ENCODE measurements at regions not wholly inside any gene's neighbourhood (a gene's known extent, or its start where the extent isn't known, plus 50 kb on each side); places are given as distances from the start of the nearest gene placed in this dataset.

DNA sequence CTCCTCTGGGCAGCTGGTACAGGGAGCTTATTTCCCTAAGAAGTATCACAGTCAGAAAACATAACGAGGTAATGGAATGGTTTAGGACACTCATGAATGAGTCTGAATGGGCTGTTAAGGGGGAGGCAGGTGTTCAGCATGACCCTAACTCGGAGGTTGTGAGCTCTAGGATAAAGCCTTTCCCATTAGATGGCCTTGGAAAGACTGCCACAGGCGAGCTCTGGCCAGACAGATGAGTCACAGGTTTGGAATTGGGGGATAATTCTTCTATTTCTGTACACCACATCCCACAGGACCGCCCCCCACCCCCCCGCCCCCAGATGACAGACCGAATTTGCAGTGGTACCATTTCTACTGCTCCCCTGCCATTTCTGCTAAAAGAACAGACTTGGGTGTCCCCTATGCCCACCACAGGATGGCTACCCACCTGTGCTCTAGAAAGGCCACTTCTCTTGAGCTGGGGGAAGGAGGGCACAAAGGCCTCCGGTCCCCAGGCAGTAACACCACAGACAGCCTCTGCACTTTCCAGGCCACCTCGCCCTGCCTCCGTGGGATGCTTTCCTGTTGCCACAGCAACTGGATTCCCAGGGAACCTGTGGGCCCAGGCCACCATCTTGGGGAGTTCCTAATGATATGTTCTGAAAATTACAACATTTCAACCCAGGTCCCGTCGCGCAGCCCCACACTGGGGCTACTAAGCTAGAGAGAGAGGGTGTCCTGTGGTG is 76.7 kb downstream of the TRIM29 start:
- DNase-seq (ENCODE audit: low read depth): peak; percentile 44

DNA sequence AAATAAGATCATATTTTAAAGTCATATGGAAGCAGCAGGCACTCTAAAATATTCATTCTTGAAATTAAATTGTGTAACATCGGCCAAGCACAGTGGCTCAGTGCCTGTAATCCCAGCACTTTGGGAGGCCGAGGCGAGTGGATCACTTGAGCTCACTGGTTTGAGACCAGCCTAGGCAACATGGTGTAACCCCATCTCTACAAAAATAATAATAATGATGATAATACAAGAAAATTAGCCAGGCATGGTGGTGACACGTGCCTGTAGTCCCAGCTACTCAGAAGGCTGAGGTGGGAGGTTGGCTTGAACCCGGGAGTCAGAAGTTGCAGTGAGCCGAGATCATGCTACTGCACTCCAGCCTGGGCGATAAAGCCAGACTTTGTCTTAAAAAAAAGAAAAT is 77.4 kb downstream of the TRIM29 start:
- DNase-seq (ENCODE audit: low read depth): no peak

DNA sequence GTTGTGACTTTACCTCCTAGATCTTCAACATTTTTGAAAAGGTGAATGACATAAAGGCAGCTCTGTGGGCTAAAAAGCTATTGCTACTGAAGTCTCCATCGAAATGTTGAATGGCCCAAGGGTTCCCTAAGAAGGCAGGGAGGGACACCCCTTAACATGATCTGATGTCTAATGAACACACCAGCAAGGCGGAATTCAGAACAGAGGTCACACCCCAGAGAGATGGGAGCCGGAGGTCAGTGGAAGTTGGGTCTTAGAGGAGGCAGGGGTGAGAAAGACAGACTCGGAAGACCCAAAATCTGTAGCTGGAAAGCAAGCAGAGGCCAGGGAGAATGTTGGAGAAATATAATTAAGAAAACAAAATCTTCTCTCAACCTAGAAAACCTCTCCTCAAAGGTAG is 79.0 kb downstream of the TRIM29 start:
- DNase-seq (ENCODE audit: low read depth): no peak

DNA sequence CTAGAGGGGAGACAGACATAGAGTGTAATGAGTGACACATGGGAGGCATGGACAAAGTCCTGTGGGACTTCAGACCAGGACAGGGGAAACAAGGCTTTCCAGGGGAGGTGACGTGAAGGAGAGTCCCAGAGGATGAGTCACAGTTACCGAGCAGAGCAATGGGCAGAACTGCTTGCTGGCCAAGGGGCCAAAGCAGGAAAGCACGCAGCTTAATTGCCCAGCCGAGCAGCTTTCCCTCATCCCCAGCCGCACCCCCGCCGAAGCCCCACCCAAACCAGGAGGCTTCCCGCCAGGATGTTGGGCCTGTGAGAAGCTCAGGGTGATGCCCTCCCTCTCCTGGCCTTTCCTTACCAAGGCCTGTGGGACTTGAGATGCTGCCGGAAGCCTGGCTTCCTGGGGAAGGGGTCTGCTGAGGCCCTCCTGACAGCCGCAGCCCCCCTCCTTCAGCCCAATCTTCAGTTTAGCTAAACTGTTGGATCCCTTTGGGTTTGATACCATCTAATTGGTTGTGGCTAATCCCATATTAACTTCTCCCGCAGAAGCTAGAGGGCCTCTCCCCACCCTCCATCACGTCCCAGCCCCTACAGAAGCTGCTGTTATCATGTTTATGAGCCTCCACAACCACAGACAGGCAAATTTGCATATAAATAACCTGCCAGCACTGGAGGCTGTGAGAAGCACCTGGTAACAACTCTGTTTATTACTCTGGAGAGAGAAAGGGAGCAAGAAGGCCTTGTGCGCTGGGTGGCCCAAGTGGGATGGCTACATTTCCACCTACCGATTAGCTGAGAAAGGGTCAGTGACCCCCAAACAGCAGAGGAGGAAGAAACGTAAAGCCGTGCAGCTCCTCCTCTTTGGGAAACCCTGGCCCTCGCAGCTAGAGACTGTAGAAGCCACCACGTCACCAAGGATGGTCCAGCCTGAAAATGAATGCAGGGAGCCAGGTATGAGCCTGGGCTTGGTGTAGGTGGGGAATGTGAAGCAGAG is 80.0 kb downstream of the TRIM29 start:
- peak; percentile 57 for DNase-seq (ENCODE audit: low read depth)

DNA sequence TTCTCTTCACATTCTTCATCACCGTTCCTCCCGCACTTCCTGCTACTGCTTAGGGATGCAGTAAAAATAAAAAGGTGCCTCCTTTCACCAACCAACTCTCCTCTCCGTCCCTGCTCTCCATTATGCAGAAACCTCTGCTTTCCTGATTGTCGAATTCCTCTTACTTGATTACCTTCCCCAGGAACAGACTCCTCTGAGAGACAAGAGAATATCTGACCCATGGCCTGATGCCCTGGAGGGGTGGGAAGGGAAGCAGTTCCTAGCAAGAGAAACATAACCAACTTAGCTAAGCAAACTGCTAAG is 80.9 kb downstream of the TRIM29 start:
- DNase-seq (ENCODE audit: low read depth): no peak

DNA sequence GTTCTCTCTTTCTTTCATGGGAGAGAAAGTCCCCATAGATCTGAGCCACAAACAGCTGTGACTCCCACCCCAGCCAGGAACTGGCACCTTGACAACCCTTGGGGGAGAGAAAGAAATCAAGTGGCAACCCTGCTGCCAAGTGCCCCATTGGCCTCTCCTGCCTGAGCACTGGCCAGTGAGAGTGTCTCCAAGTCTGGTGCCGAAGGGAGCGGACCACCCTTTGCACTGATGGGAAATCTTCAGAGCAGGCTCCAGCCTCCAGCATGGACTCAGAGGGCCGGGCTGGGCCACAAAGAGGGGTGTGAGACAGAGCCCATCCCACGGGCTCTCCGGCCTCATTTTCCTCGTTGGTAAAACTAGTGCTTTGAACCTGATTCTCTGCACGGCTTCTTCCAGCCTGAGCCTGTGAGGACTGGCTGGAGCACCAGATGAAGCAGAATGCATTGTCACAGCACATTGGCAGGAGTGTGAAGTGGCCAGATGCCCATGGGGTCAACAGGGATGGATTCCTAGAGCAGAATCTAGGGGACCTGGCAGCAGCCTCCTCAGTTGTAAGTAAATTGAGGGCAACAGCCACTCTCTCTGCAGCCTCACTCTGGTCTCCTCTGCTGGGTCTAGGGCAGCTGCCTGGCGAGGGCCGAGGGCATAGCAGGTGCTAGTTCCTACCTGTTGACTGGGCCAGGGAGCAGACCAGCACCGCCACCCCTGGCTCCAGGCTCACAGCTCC is 81.4 kb downstream of the TRIM29 start:
- no peak for DNase-seq (ENCODE audit: low read depth)

DNA sequence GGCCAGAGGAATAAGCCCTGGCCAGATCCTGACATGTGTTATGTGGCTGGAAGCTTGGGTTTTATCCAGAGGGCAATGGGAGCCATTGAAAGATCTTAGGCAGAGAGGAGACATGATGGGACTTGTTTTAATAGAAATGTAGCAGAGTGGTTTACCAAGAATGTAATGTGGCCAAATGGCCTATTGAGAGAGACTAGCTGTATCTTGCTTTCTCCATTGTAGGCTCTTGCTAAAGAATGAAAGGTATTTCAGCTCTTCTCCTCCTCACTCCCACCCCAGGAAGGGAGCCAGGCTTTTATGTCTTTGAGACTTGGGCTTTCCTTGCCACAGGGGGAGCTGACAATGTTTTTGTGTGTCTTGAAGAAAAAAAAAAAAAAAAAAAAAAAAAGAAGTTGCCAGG is 82.3 kb downstream of the TRIM29 start:
- DNase-seq (ENCODE audit: low read depth): no peak

DNA sequence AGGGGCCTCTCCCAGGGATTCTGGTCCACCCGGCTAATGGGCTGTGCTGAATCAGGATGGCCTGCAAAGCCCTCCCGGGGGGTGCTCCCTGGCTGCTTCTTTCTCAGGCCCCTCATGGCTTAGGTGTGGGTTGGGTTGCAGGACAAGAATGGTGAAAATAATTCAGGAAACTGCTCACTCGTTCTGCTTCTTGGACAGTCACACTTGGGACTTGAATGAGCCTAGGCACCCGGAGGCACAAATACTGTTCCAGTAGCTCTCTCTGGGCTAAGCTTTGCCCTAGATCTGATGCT is 83.2 kb downstream of the TRIM29 start:
- no peak for DNase-seq (ENCODE audit: low read depth)

DNA sequence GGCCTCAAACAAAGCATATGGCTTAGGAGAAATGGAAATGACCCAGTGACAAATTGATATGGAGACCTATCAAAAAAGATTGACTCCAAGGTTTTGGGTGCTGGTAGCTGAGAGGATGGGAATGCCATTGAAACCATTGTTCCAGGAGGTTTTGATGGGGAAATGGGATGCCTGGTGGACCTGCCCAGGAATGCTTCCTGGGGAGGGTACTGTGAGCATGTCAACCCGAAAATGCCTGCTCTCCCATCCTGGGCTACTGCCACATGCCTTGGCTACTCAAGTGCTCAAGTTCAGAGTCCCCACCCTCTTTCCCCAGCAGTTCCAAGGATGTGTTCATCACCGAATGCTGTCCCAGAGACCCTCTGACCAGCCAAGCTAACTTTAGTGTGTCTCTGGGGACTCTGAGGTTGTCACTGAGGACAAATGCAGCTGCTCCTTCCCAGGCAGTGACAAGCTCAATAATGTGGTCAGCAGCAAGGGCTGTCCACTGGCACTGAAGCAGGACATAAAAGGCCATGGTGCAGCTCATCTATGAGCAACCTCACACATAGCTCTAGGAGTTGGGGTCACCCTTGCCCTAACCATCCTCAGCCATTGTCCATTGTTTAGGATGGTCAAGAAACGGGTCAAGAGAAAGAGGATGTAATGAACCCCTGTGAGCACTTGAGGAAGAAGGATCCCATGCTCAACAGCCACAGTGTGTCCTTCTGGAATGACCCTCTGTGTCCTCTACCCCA is 83.7 kb downstream of the TRIM29 start:
- no peak for DNase-seq (ENCODE audit: low read depth)

DNA sequence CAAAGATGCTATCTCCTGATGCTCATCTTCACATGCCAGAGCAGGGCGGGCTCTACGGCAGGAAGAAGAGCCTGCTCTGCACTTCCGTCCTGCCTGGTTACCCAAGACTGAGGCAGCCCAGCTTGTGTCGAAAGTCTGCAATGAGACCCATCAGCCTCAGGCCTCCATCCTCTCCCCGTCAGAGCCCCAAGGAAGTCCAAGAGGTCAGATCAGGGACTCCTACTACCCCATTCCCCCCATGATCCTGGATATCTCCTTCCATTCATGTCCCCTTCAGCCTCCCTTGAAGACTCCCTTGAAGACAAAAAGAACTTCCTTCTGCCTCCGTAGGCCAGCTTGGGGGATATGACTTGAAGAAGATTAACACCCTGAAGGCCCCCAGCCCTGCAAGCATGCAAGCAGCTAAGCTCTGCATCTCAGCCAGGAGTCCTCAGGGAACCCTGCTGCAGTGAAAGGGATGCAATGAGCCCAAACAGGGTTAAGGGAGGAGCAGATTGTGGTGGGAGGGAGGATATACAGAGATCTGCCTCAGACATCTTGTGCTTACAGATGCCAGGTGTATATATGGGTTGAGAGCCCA is 85.6 kb downstream of the TRIM29 start:
- no peak for DNase-seq (ENCODE audit: low read depth)

DNA sequence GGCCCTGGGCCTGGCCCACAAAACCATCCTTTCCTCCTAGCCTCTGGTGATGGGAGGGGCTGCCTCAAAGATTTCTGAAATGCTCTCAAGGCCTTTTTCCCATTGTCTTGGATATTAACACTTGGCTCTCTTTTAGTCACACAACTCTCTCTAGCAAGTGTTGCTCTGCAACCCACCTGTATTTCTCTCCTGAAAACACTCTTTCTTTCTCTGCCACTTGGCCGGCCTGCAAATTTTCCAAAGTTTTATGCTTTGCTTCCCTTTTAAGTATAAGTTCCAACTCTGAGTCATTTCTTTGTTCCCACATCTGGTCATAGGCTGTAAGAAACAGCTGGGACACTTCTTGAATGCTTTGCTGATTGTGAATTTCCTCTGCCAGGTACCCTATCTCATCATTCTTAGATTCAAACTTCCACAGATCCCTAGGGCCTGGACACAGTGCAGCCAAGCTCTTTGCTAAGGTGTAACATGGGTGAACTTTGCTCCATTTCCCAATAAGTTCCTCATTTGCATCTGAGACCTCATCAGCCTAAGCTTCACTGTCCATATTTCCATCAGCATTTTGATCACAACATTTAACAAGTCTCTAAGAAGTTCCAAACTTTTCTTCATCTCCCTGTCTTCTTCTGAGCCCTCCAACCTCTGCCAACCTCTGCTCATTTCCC is 93.8 kb downstream of the TRIM29 start:
- no peak for DNase-seq (ENCODE audit: low read depth)

DNA sequence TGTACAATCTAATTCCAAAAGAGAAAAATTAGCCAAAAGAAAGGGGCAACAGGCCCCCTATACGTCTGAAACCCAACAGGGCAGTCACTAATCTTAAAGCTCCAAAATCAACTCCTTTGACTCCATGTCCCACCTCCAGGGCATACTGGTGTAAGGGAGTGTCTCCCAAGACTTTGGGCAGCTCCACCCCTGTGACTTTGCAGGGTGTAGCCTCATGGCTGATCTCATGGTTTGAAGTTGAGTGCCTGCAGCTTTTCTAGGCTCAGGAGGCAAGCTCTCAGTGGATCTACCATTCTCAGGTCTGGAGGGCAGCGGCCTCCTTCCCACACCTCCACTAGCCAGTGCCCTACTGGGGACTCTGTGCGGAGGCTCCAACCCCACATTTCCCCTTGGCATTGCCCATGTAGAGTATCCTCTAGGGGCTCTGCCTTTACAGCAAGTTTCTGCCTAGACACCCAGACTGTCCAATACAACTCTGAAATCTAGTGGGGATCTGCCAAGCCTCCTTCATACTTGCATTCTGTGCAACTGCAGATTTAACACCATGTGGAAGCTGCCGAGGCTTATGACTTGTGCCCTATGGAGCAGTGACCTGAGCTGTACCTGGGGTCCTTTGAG is 94.5 kb downstream of the TRIM29 start:
- DNase-seq (ENCODE audit: low read depth): no peak

DNA sequence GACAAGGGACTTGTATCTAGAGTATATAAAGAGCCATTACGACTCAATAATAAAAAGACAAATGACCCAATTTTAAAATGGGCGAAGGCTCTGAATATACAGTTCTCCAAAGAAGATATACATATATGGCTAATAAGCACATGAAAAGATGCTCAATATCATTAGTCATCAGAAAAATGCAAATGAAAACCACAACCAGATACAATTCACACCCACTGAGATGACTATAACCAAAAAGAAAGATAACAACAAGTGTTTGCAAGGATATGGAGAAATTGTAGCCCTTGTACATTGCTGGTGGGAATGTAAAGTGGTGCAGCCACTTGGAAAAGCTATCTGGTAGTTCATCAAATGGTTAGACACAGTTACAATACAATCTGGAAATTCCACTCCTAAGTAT is 96.3 kb downstream of the TRIM29 start:
- DNase-seq (ENCODE audit: low read depth): no peak

DNA sequence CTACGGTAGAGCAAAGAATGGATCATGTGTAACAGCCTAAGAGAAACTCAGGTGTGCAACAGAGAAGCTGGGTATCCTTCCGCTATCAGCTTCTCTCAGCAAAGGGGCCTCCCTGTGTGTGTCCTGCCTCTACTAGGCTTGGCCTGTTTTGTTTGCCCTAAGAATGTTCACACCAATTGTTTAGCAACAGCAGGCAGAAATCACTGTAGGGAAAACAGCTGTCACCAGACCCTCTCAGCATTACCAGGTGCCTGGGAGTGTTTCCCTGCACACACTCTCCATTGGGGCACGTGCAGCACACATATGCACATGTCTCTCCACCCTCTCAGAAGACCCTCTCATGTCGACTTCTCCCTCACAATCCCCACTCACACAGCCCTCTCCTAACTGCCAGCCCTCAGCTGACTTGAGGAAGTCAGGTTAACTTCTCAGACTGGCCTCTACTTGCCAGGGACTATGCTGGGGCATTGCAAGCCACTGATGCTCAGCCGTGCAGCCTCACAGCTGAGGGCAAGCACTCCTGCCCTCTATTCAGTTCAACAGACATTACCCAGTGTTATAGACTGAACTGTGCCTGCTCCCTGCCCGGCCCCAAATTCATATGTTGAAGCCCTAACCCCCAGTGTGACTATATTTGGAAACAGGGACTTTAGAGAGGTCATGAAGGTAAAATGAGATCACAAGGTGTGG is 97.6 kb downstream of the TRIM29 start:
- no peak for DNase-seq (ENCODE audit: low read depth)

DNA sequence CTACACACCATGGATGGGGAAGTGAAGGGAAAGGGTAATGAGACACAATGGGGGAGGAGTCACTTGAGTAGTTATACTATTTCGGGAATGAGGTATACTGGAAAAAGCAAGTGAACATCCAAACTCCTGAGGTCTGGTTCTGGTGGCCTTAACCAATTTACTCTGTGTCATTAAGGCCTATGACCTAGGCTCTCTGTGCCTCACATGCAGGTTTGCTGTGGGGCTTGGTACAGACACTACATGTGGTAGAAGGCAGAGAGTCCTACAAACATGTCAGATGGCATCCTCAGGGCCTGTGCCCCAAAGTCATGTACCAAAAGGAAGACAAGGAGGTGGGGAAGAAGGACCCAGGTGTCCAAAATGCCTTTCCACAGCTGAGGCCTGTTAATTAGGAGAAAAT is 98.9 kb downstream of the TRIM29 start:
- no peak for DNase-seq (ENCODE audit: low read depth)

DNA sequence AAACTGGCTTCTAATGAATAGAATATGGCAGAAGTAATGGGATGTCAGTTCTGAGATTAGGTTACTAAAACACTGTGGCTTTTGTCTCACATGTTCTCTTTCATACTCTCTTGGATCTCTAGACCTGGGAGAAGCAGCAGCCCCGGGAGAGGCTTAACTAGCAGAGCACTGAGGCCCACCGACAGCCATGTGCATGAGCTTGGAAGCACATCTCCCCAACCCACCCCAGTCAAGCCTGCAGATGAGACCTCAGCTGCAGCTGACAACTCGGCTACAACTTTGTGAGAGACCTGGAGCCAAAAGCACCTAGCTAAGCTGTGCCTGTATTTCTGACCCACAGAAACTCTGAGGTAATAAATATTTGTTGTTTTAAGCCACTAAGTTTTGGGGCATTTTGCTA is 100.8 kb downstream of the TRIM29 start:
- no peak for DNase-seq (ENCODE audit: low read depth)

DNA sequence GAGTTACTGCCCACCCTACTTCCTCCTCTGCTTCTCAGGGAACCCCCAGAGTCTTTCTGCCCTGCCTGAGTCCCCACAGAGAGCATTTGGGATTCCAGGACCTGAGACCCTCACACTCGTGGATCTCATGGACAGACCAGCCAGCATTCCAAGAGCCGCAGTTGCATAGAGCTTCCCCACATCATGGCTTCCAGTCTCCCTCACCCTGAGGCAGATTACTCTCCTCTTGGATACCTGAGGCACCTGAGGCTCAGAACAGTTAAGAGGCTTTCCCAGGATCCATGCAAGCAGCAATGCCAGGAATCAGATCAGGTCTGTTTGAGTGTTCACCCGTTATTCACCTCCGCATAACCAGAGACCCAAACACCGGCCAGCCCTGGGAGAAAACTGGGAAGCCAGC is 102.2 kb downstream of the TRIM29 start:
- DNase-seq (ENCODE audit: low read depth): no peak

DNA sequence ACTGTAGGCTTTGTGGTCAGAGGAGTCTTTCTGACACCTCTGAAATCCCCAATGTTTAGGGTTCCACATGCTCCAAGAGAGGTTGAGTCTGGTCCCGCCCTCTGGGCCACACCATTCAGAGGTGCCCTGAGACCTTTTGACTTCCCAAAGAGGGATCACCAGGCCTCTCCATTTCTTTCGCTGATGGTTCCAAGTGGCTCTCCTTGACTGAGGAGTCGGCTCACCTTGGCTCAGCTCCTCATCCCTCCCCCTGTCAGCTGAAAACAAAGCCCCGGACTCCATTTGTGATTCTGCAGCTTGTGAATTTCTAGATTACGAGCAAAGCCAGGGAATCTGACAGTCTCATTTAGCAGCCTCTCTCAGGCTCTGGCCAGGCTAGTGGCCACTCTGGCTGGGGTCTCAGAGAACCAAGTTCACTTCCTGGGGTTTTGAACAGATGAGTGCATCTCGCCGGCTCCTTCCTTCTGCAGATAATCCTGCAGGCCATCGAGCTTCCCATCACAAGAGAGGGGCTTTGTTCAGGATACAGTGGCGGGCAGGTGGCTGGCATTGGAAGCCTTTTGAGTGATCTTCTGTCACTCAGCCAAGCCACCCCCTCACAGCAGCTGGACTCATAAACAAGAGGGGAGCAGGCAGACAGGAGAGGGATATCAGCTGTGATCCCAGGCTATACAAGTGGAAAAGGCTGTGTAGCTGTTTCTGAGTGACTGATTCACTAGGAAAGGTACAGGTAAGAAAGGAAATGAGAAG is 102.9 kb downstream of the TRIM29 start:
- DNase-seq (ENCODE audit: low read depth): no peak

Data from HT1080 (cell line).